ENCODE measurements at regions not wholly inside any gene's neighbourhood (a gene's known extent, or its start where the extent isn't known, plus 50 kb on each side); places are given as distances from the start of the nearest gene placed in this dataset.

- dilution Hi-C loops (cut with MboI; ENCODE audit: extremely low pct_ligation_motif_present, low sequenced_read_pairs), result no loop called here
- Histone ChIP-seq H3K4me3 (ENCODE audit: control insufficient read depth in 2 of 3, extremely low read depth in 1 of 3, insufficient read depth in 2 of 3, low read depth in 1 of 3, low read length in 3 of 3) (no peak overlapping the region), H3K9me3 (ENCODE audit: control insufficient read depth, low read depth, low read length) (no peaks in the 10 kb centered on the region), H3K27me3 (ENCODE audit: control insufficient read depth, extremely low read depth, insufficient read depth, low read length) (no peaks in the 10 kb centered on the region), H3K79me2 (ENCODE audit: control insufficient read depth, insufficient read depth, low read length) (no peaks in the 10 kb centered on the region), H3K36me3 (ENCODE audit: control insufficient read depth in 2 of 2, extremely low read depth in 1 of 2, insufficient read depth in 2 of 2, low read length in 2 of 2) (no peaks in the 10 kb centered on the region), H4K20me1 (ENCODE audit: control insufficient read depth, extremely low read depth, insufficient read depth, low read length) (no peaks in the 10 kb centered on the region), H2AFZ (ENCODE audit: control insufficient read depth, low read length) (no peak overlapping the region), H3K4me1 (ENCODE audit: control insufficient read depth, extremely low read depth, insufficient read depth, low read length) (peaks cover 3% of the 10 kb centered on the region), H3K9ac (ENCODE audit: control insufficient read depth, extremely low read depth, insufficient read depth, low read length) (no peak overlapping the region), H3K9me1 (ENCODE audit: control insufficient read depth, extremely low read depth, insufficient read depth, low read length) (no peaks in the 10 kb centered on the region), H3K4me2 (ENCODE audit: control insufficient read depth, extremely low read depth, insufficient read depth, low read depth, low read length) (no peak overlapping the region), H3K27ac (ENCODE audit: control insufficient read depth, insufficient read depth, low read length) (no peak overlapping the region)
- TF ChIP-seq, protein P1, sequence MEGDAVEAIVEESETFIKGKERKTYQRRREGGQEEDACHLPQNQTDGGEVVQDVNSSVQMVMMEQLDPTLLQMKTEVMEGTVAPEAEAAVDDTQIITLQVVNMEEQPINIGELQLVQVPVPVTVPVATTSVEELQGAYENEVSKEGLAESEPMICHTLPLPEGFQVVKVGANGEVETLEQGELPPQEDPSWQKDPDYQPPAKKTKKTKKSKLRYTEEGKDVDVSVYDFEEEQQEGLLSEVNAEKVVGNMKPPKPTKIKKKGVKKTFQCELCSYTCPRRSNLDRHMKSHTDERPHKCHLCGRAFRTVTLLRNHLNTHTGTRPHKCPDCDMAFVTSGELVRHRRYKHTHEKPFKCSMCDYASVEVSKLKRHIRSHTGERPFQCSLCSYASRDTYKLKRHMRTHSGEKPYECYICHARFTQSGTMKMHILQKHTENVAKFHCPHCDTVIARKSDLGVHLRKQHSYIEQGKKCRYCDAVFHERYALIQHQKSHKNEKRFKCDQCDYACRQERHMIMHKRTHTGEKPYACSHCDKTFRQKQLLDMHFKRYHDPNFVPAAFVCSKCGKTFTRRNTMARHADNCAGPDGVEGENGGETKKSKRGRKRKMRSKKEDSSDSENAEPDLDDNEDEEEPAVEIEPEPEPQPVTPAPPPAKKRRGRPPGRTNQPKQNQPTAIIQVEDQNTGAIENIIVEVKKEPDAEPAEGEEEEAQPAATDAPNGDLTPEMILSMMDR (optimal IDR thresholded peaks at IDR 0.05 in 1 of 3, IDR thresholded peaks at IDR 0.05 in 1 of 3, conservative IDR thresholded peaks at IDR 0.05 in 1 of 3; ENCODE audit: extremely low read depth in 1 of 3, insufficient read depth in 2 of 3, low read length in 3 of 3), result no peak
- TF ChIP-seq EZH2 (IDR thresholded peaks at IDR 0.05; ENCODE audit: low read length), result no peak
- peak; percentile 63 for FAIRE-seq
- no peak for DNase-seq (ENCODE audit: low read depth, low spot score)
Observed at GRCh38 chr17:54177606-54178308, 355.0 kb downstream of the KIF2B start.

DNA sequence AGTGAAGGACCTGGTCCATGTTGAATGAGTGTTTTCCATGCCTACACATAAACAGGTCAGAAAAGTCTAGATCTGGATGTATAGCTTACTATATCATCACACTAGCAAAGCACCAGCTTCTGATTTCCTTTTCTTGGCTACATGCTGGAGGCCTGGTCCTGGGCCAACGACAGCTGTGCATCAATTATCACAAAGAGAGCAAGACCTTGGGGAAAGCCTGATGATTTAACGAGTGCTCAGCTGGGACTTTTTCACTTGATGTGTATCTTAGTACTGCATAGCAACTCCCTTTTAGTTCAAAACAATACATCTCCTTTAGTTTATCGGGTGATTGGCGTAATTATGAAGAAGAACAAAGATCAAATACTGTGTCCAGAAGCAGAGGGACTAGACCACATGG lies 358.2 kb downstream of the KIF2B start:
- no peak for FAIRE-seq
- Histone ChIP-seq H3K79me2 (ENCODE audit: control insufficient read depth, insufficient read depth, low read length) (no peaks in the 10 kb centered on the region), H3K27me3 (ENCODE audit: control insufficient read depth, extremely low read depth, insufficient read depth, low read length) (no peaks in the 10 kb centered on the region), H3K9ac (ENCODE audit: control insufficient read depth, extremely low read depth, insufficient read depth, low read length) (no peak overlapping the region), H3K4me3 (ENCODE audit: control insufficient read depth in 2 of 3, extremely low read depth in 1 of 3, insufficient read depth in 2 of 3, low read depth in 1 of 3, low read length in 3 of 3) (no peak overlapping the region), H3K4me2 (ENCODE audit: control insufficient read depth, extremely low read depth, insufficient read depth, low read depth, low read length) (no peak overlapping the region), H3K27ac (ENCODE audit: control insufficient read depth, insufficient read depth, low read length) (no peak overlapping the region), H4K20me1 (ENCODE audit: control insufficient read depth, extremely low read depth, insufficient read depth, low read length) (no peaks in the 10 kb centered on the region), H2AFZ (ENCODE audit: control insufficient read depth, low read length) (no peak overlapping the region), H3K4me1 (ENCODE audit: control insufficient read depth, extremely low read depth, insufficient read depth, low read length) (no peaks in the 10 kb centered on the region), H3K36me3 (ENCODE audit: control insufficient read depth in 2 of 2, extremely low read depth in 1 of 2, insufficient read depth in 2 of 2, low read length in 2 of 2) (no peaks in the 10 kb centered on the region), H3K9me3 (ENCODE audit: control insufficient read depth, low read depth, low read length) (no peaks in the 10 kb centered on the region), H3K9me1 (ENCODE audit: control insufficient read depth, extremely low read depth, insufficient read depth, low read length) (no peaks in the 10 kb centered on the region)
- DNase-seq (ENCODE audit: low read depth, low spot score), result no peak
- no peak for TF ChIP-seq EZH2 (IDR thresholded peaks at IDR 0.05; ENCODE audit: low read length)
- TF ChIP-seq, protein P1 (optimal IDR thresholded peaks at IDR 0.05 in 1 of 3, IDR thresholded peaks at IDR 0.05 in 1 of 3, conservative IDR thresholded peaks at IDR 0.05 in 1 of 3; ENCODE audit: extremely low read depth in 1 of 3, insufficient read depth in 2 of 3, low read length in 3 of 3), result no peak
- dilution Hi-C loops (cut with MboI; ENCODE audit: extremely low pct_ligation_motif_present, low sequenced_read_pairs), result no loop called here
